HG03571 (cell line): ENCODE measurements at regions not wholly inside any gene's neighbourhood (a gene's known extent, or its start where the extent isn't known, plus 50 kb on each side); places are given as distances from the start of the nearest gene placed in this dataset.

Experiments used
- ATAC-seq: cut with Tn5 transposase; IDR thresholded peaks from one replicate; pipeline ENCODE4 v1.9.1; 2021; ENCODE audit not compliant: unreplicated experiment

DNA sequence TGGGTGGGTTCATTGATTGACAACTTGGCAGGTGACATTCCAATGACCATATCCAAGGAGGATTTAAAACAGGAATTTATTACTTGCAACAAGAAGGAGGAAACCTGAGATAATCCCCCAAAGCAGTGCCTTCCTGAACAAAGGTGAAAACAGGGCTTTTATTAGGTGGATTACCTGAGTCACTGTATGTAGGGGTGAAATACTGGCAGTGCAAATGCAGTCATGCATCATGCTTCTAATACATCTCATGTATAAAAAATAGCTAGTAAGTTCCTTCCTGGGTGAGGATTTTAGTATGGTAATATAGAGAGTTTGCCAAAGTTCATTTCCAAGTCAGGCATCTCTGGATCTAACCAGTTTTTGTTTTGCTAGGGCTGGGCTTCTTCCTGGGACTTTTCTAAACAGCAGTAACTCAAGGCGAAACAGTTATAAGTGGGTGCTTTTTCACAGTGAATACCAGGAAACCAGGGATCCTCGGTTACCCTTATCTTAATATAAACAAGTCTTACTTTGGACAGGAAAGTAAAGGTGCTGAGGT is 583.4 kb upstream of the LRRTM1 start:
- no peak for ATAC-seq

DNA sequence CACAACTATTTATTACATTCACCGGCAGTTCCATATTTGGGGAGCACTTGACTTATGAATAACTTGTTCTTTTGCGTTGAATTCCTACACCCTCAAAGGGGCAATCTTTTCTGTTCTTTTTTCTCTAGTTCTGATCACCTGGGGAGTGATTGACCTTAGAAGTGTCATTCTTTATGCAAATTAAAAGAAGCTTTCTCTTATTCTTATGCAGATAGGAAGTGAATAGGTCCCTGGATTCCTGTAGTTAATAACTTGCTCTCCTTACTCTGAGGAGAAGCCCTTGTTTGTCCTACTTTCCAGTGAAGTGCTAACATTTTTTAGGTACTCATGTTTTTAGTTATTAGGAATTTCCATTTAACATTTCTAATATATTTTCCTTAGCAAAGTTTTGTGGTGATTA is 569.8 kb upstream of the LRRTM1 start:
- ATAC-seq: no peak

DNA sequence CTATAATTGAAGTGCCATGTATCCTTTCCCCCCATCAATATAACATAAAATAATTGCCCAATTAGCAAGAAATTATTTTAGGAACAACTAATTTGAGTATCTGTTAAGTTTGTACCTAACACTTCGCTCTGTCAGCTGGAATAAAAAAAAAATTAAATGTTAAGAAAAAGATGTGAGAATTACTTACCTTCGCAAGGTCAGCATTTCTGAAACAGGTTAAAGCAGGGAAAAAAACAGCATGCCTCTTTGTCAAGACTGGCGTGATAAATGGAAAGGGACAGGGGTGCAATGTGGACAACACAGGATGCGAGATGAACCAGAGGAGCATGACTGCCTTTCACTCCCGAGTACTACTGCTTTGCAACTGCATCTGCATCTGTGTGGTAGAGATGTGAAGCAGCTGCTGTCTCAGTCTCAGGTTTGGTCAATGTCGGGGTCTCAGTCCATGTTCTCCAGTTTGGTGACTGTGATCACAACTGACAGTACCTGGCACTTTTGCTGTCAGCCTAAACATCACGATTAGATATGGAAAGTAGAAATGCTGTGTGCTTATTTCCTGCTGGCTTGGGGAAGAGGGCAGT is 565.4 kb upstream of the LRRTM1 start:
- no peak for ATAC-seq

DNA sequence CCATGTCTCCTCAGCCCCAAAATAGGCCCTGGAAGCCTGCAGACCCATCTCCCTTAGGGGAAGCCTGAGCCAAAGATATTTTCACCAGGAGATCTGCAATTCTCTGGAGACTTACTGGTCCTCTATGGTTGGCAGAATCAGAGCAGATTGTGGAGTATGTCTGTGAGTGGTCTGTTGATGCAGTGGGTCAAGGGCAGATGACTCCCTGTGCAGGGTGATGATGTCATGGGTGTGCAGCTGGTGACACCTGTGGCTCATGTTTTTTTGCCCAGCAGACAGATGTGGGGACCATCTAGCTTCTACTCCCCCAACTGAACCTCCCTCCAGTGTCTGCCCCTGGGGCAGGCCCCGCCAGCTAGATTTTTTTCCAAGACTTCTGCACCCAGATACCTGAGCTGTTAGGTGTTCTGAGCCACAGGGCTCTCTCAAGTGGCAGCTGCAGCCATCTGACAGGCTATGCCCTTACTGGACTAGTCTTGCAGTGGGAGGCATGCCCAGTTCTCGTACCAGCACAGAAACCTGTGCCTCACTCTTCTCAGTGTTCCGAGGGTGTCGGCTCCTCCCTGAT is 558.7 kb upstream of the LRRTM1 start:
- ATAC-seq: no peak

DNA sequence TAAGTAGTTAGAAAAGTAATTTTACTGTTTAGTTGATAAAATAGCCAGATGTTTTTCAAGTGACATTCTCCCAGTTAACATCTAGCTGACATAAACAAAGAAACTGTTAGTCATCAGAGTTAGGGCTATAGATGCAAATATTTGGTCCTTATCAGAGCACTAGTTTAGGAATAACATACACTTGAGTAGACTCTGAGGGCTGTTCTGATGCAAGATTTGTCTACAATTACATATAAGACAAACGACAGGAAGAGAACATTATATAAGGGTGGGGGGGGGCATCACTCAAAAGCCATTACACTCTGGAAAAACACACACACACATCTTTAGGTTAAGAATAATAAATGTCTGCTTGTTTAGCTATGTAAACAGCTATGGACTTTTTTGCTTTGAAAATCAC is 554.4 kb upstream of the LRRTM1 start:
- ATAC-seq: no peak

DNA sequence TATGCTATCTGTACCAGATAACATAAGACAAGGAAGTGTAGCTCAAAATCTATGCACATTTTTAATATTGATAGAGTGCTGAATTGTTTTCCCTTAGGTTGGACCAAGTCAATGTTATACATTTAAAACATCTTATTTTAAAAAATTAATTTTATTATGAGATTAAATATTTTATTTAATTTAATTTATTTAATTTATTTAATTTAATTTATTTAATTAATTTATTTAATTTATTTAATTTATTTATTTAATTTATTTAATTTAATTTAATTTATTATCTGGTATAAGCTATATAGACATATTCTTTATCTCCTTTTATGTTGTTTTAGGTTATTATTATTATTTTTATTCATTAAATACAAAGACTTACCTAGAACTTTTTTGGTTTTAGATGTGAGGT is 551.7 kb upstream of the LRRTM1 start:
- ATAC-seq: no peak

DNA sequence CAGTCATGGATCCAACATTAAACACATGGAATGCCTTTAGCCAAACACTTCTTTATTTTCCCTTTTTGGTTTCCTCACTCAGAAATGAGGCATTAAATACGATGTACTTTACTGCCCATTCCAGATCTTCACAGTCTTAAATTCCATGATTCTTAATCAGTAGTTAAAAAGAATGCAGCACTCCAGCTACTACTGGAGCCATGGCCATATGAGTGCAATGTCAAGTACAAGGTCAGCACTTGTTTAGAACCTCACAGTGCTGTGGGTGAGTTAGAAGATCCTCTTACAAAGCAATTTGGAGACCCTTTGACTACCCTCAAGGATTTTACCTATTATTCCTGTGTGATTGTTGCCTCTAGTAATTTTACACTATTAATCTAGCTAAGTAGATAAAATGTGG is 550.3 kb upstream of the LRRTM1 start:
- ATAC-seq: no peak

DNA sequence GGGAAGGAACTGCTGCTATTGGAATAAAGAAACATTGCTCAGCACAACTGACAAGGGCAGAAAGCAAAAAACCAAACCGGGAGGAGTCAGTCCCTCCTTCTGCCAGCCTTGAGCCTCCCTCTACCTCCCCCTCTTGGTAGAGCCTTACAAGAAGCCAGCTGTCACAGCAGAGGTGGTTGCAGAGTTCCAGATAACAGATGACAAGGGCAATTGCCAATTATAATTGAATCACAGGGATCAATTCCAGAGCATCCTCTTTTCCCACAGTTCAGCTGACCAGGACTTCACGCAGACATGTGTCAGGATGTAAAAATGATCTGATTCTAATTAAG is 548.2 kb upstream of the LRRTM1 start:
- no peak for ATAC-seq

DNA sequence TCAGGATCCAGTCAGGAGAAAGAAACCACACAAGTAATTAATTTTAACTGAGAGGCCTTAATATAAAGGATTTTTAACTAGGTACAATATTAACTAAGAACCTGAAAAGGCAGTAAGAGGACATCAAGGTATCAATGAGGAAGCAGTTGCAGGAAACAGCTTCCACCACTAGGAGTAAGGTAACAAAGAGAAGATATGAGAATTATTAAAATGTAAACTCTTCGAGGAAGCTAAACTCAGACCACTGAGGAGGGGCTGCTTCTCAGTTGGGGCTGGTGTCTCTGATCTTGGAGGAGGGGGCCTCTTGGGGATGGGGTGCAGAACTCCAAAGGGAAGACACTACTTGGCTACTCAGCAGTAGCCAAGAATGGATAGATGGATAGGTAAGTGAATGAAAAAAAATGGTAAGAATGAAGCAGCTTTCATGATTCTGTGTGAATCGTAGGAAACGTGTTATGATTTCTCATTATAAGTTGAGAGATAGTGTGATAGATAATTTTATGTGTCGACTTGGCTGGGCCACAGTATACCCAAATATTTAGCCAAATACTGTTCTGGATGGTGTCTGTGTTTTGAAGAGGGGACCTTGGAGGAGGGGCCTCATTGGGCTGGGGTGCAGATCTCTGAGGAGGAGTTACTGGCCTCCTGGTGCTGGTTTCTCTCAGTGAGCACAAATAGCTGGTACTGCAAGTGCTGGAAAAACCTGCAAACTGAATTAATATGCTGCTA is 547.7 kb upstream of the LRRTM1 start:
- ATAC-seq: no peak

DNA sequence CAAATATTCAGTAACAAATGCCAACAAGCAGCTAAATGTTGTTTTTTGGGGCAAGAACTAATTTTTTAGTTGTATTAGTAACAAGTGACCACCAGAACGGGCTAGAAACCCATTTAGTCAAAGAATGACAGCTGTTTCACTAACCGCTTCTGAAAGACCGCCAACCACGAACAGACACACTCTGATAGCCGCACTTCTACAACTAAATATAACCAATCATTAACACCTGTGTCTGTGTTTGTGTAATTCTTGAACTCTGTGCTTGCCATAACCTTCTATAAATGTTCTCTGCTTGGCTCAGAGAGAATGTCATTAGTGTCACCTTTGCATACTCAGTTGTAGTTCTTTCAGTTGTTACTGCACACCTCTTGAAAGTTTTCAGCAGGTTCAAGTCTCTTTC is 526.3 kb upstream of the LRRTM1 start:
- no peak for ATAC-seq

DNA sequence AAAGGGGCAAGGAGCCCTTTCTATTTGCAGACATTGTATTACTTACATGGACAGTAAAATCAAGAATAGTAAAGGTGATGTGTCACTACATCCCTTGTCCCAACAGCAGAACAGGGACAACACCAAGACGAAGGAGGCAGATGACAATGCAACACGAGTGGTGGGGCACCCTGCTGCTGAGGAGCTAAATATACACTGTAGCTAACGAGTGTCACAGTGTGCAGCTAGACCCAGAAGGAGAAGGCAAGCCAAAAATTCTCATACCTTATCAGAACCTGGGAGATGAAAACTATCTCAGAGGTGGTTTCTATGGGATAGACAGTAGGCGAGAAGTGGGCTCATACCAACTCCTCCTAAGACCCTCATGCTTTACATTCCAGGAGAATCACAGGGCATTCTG is 518.4 kb upstream of the LRRTM1 start:
- no peak for ATAC-seq

DNA sequence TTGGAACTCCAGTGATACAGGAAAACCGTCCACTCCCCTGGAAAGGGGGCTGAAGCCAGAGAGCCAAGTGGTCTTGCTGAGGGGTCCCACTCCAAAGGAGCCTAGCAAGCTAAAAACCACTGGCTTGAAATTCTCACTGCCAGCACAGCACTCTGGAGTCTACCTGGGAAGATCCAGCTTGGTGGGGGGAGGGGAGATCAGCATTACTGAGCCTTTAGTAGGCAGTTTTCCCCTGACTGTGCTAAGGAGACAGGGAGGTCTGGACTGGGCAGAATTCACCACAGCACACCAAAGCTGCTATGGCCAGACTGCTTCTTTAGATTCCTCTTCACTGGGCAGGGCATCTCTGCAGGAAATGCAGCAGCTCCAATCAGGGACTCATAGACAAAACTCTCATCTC is 510.7 kb upstream of the LRRTM1 start:
- ATAC-seq: no peak

DNA sequence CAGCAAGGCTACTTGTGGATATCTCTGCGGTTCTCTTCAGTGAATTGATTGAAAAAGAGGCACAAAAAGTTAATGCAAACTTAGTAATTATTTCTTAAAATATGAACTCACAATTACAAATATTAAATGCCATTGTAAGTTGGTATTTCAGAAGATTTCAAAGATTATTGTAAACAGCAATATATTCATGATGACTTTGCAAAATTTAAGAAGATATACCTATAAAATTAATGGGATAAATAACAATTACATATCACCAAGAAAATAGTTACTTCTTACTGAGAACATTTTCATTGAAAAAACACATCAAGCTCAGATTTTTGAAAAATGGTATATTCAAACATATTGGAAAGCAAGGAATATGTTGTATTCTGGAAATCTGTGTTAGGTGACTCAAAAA is 482.0 kb upstream of the LRRTM1 start:
- no peak for ATAC-seq

DNA sequence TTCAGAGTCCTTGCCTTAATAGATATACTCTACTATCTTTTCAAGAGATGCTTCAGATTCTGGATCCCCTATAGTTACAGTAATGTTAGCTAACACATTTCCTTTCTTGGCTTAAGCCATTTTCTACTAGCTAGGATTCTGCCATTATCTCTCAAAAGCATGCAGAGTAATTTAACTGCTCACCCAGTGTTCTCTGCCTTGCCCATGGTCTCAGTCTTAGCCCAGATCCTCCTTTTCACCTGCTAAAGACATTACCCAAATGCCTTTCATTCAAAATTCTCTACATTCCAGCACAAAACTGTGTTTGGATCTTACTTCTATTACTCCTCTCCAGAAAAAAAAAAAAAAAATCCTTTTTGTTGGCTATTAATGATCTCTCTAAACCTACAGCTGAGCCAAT is 474.2 kb upstream of the LRRTM1 start:
- no peak for ATAC-seq

DNA sequence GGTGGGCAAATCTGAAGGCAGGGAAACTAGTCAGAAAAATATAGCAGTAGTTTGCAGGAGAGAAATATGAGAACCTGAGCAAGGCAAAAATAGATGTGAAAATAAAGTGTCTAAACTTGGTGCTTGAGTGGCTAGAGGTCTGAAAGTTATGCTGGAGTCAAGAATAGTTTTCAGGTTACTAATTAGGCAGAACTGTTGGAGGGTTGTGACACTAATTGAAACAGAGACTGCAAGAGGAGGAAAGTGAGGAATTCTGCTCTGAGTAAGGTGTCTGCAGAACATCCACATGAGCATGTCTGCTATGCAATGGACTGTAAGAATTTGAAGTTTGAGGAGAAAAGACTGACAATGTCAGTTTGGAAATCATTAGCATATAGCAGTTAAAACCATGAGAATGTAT is 444.0 kb upstream of the LRRTM1 start:
- ATAC-seq: no peak

DNA sequence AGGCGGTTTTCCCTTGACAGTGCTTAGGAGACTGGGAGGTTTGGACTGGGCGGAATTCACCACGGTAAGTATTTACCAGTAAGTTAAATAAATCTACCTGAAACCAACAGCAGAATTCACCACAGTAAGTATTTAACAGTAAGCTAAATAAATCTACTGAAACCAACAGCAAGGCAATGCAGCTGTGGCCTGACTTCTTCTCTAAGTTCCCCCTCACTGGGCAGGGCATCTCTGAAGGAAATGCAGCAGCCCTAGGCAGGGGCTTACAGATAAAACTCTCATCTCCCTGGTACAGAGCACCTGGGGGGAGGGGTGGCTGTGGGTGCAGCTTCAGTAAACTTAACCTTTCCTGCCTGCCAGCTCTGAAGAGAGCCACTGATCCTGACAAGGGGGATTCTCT is 432.5 kb upstream of the LRRTM1 start:
- no peak for ATAC-seq

DNA sequence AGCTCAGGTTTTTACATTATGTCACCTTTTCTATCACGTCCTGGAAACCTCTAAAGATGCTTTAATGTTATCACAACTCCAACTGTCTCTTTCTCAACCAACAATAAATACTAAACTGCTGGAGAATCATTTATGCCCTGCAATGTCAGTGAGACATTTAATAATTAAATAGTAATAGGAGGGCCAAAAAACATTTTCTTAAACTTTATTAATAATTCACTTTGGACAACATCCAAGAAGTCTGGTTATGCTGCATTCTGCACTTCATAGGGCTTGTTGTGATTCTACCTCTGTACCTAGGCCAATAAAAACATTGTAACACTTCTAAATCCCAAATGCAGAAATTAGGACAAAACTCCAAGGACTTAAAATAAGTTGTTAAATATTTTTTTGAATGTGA is 420.4 kb upstream of the LRRTM1 start:
- ATAC-seq: no peak

DNA sequence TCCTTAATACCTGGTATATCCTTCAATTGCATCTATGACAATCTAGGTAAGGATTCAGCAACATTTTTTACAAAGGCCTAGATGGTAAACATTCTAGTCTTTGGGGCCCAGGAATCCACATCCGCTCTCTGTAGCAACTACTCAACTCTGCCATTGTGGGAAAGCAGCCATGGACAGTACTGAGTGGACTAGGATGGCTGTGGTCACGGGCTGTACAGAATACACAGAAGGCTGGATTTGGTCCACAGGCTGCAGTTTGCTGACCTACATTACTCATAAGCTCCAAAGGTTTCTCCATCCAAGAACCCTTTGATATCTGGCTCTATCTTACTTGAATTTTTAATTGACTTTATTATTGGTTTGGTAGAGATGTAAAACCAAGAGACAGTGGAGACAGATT is 418.3 kb upstream of the LRRTM1 start:
- no peak for ATAC-seq

DNA sequence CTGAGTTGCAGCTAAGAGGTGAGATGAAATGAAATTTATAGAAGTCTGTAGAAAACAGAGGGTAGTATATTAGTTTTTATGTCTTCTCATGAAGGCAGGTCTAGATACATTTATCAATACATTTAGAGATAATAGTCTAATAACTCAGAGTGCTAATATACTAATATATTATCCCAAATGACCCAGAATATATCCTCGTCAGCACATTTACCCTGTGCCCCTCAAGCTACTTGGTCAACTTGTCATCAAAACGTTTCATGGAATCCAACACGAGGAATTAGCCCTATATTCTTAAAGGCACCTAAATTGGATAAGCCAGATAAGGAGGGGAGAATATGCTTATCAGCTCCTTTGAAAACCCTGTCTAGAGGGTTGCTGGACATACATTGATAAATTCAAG is 415.1 kb upstream of the LRRTM1 start:
- ATAC-seq: no peak

DNA sequence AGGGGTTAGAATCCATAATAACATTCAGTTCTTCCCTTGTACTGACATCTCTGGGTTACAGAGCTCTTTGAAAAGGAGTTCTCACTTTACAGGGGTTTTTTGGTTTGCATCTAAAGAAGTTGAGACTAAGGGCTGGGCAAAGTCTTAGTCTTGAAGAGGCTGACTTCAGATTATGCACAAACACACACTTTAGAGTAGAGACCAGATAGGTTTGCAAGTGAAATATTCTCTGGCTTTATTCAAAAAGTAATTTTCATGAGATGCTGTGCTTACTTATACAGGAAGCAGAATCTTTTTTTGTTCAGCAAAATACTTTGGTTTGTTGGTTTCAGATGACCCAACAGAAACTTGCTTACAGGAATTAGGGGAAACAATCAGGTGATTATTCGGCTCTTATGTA is 410.9 kb upstream of the LRRTM1 start:
- no peak for ATAC-seq

DNA sequence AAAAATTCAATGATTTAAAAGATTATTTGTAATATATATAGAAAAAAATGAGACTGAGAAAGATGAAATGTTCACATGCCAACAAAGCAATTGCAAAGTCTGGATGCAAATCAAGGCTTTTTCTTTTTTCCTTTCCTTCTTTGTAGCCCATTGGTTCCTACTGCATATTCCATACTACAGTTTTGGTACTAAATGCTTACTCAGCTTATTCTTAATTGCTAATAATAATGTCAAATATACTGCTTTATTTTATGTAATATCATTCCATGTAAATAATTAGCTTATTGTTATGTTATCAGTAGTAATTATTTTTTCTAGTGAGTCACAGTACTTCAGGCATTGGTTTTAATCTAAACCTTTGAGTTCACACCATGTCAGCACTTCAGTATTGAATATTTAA is 407.4 kb upstream of the LRRTM1 start:
- no peak for ATAC-seq

DNA sequence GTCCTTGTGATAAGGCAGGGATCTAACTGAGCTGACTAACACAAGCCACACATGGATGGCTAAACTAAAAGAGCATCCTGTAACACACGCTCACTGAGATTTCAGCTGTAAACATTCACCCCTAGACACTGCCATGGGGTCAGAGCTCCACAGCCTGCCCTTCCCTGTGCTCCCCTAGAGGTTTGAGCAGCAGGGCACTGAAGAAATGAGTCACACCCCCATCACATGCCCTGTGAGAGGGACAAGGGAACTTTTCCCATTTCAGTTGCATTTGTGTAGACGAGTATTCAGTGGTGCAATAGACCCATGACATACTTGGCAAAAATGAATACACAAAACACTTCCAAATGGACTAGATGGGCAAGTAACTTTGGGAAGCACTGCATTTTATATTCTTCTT is 402.4 kb upstream of the LRRTM1 start:
- no peak for ATAC-seq

DNA sequence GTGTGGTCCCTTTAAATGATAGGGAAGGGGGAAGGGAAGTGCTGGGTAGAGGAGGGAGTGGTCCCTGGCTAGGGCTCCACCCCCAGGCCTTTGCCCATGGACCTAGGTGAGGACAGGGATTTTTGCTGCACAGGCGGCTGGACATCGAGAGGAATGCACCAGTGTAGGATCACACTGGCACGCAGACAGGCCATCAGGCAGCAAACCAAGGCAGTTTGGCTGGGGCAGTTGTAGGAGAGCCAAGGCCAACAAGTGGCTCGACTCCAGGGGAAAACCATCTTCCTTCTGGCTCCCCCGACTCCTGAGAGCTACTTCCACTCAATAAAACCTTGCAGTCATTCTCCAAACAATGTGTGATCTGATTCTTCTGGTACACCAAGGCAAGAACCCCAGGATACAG is 402.0 kb upstream of the LRRTM1 start:
- no peak for ATAC-seq
